Loucy (cell line): ENCODE measurements at regions not wholly inside any gene's neighbourhood (a gene's known extent, or its start where the extent isn't known, plus 50 kb on each side); places are given as distances from the start of the nearest gene placed in this dataset.
"Not testable (repeated sequence)": the region's sequence is repeated elsewhere in the genome, so short reads cannot be mapped to it uniquely, and the experiment has no call there.

ENCODE experiments used
- H2AFZ ChIP-seq: fragments of 200-600 bp; sonication (generic); 2 replicates; pipeline ENCODE4 v1.6.0; 2016; ENCODE audit warnings: antibody characterized with exemption, mild to moderate bottlenecking, low read length, moderate library complexity
- H3F3A ChIP-seq: fragments of 200-600 bp; 2 replicates; pipeline ENCODE4 v1.6.0; 2016; ENCODE audit warnings: antibody characterized with exemption, low read depth, mild to moderate bottlenecking
- H3K27me3 ChIP-seq: fragments of 200-600 bp; sonication (generic); 2 replicates; pipeline ENCODE4 v1.6.1; 2014; ENCODE audit warnings: low read length, mild to moderate bottlenecking; ENCODE audit not compliant: insufficient read depth, poor library complexity, severe bottlenecking
- H3K36me3 ChIP-seq: fragments of 200-600 bp; sonication (generic); 2 replicates; pipeline ENCODE4 v1.6.1; 2016; ENCODE audit warnings: low read length; ENCODE audit not compliant: insufficient read depth
- H3K4me1 ChIP-seq: fragments of 200-600 bp; sonication (generic); 2 replicates; pipeline ENCODE4 v1.5.1; 2014; ENCODE audit warnings: low read length, mild to moderate bottlenecking; ENCODE audit not compliant: insufficient read depth, poor library complexity, severe bottlenecking
- H3K4me2 ChIP-seq: fragments of 200-600 bp; sonication (generic); 2 replicates; pipeline ENCODE4 v1.6.0; 2014; ENCODE audit warnings: antibody characterized with exemption, low read length, low read depth, mild to moderate bottlenecking; ENCODE audit not compliant: poor library complexity, severe bottlenecking
- H3K4me3 ChIP-seq: fragments of 200-600 bp; sonication (generic); 2 replicates; pipeline ENCODE4 v1.5.1; 2014; ENCODE audit warnings: low read length, mild to moderate bottlenecking, mixed read lengths; ENCODE audit not compliant: poor library complexity, severe bottlenecking
- H3K79me2 ChIP-seq: fragments of 200-600 bp; sonication (generic); 2 replicates; pipeline ENCODE4 v1.6.1; 2014; ENCODE audit warnings: low read length; ENCODE audit not compliant: insufficient read depth
- H3K9ac ChIP-seq: fragments of 200-600 bp; sonication (generic); 2 replicates; pipeline ENCODE4 v1.6.0; 2014; ENCODE audit warnings: mild to moderate bottlenecking, low read depth, low read length, moderate library complexity; ENCODE audit not compliant: poor library complexity, severe bottlenecking
- H3K9me2 ChIP-seq: fragments of 200-600 bp; sonication (generic); replicated peaks from 2 replicates; pipeline ENCODE4 v1.6.1; 2016; ENCODE audit warnings: low read depth, low read length, mixed read lengths
- H3K9me3 ChIP-seq: fragments of 200-600 bp; sonication (generic); 2 replicates; pipeline ENCODE4 v1.6.1; 2014; ENCODE audit warnings: mild to moderate bottlenecking, antibody characterized with exemption, low read length, low read depth; ENCODE audit not compliant: insufficient read depth
- H4K20me1 ChIP-seq: fragments of 200-600 bp; sonication (generic); 2 replicates; pipeline ENCODE4 v1.6.0; 2014; ENCODE audit warnings: antibody characterized with exemption, low read length, mild to moderate bottlenecking; ENCODE audit not compliant: insufficient read depth, poor library complexity, severe bottlenecking
- CTCF ChIP-seq: fragments of 200-600 bp; sonication (generic); conservative IDR thresholded peaks from 2 replicates; pipeline ENCODE4 v1.5.1; 2014; ENCODE audit warnings: mild to moderate bottlenecking, antibody characterized with exemption, low read length
- EZH2phosphoT487 ChIP-seq: fragments of 200-600 bp; IDR thresholded peaks from 2 replicates; pipeline ENCODE4 v1.6.1; 2018; ENCODE audit warnings: antibody characterized with exemption, mild to moderate bottlenecking, moderate library complexity, borderline replicate concordance

GRCh38 chr2:225806105-225806504 lies 406.6 kb downstream of the NYAP2 start:
- Histone ChIP-seq H3K4me3 (no peak overlapping the region), H3K9me3 (no peaks in the 10 kb centered on the region), H3K36me3 (no peaks in the 10 kb centered on the region), H3K9ac (no peak overlapping the region), H3F3A (no peaks in the 10 kb centered on the region), H4K20me1 (no peaks in the 10 kb centered on the region), H2AFZ (no peak overlapping the region), H3K4me2 (no peak overlapping the region), H3K4me1 (no peaks in the 10 kb centered on the region), H3K79me2 (no peaks in the 10 kb centered on the region), H3K9me2 (no peaks in the 10 kb centered on the region), H3K27me3 (no peaks in the 10 kb centered on the region)
- TF ChIP-seq EZH2phosphoT487 (no peak), CTCF (no peak)

DNA sequence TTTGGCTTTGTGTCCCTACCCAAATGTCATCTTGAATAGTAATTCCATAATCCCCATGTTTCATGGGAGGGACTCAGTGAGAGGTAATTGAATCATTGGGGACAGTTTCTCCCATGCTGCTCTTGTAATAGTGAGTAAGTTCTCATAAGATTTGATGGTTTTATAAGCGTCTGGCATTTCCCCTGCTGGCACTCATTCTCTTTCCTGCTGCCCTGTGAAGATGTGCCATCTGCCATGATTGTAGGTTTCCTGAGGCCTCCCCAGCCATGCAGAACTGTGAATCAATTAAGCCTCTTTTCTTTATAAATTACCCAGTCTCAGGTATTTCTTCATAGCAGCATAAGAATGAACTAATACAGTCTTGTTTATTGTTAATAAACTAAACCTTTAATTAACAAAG lies 402.6 kb downstream of the NYAP2 start:
- H2AFZ ChIP-seq, H3K9me3 ChIP-seq, H3K9me2 ChIP-seq, H3K4me3 ChIP-seq, H3K4me2 ChIP-seq, H4K20me1 ChIP-seq, H3K9ac ChIP-seq, H3K4me1 ChIP-seq, H3F3A ChIP-seq, H3K27me3 ChIP-seq, H3K36me3 ChIP-seq, H3K79me2 ChIP-seq: not testable (repeated sequence)

GRCh38 chr2:225797394-225797793 lies 397.9 kb downstream of the NYAP2 start:
- H4K20me1 ChIP-seq, result no peaks in the 10 kb centered on the region
- H3K9me3 ChIP-seq, result no peaks in the 10 kb centered on the region

More at GRCh38 chr2:225797394-225797793, 397.9 kb downstream of the NYAP2 start:
- TF ChIP-seq CTCF (no peak), EZH2phosphoT487 (no peak)
- Histone ChIP-seq H3K27me3 (no peaks in the 10 kb centered on the region), H3K9ac (no peak overlapping the region), H3F3A (no peaks in the 10 kb centered on the region), H3K4me1 (no peaks in the 10 kb centered on the region), H3K79me2 (no peaks in the 10 kb centered on the region), H3K4me2 (no peak overlapping the region), H3K36me3 (no peaks in the 10 kb centered on the region), H3K9me2 (no peaks in the 10 kb centered on the region), H3K4me3 (no peak overlapping the region), H2AFZ (no peak overlapping the region)
